ENCODE measurements at regions not wholly inside any gene's neighbourhood (a gene's known extent, or its start where the extent isn't known, plus 50 kb on each side); places are given as distances from the start of the nearest gene placed in this dataset.
"Not testable (repeated sequence)": the region's sequence is repeated elsewhere in the genome, so short reads cannot be mapped to it uniquely, and the experiment has no call there.

GRCh38 chr2:211014376-211014775 is 458.0 kb downstream of the CPS1 start:
- ChIA-PET POLR2A (no interaction called here), CTCF (interaction anchor here (1.0 kb wide), 1 partner anchor 21 kb away, joined by 4 read pairs; no protein-coding TSS in a partner anchor)
- TF ChIP-seq L3MBTL2 (conservative IDR thresholded peaks at IDR 0.05) (no peak), SP1 (IDR thresholded peaks at IDR 0.05) (no peak), ELF4 (IDR thresholded peaks at IDR 0.05) (no peak), FOXA1 (IDR thresholded peaks at IDR 0.05) (no peak), NFRKB (IDR thresholded peaks at IDR 0.05) (no peak), CTBP1 (IDR thresholded peaks at IDR 0.05; ENCODE audit: borderline replicate concordance) (no peak)

GRCh38 chr2:211014906-211015305 is 458.5 kb downstream of the CPS1 start:
- no peak for DNase-seq (ENCODE audit: extremely low spot score)
- no peak for TF ChIP-seq SP1 (IDR thresholded peaks at IDR 0.05)
- no peak for TF ChIP-seq ARNT (IDR thresholded peaks at IDR 0.05)
- no peak for TF ChIP-seq BHLHE40 (IDR thresholded peaks at IDR 0.05; ENCODE audit: borderline replicate concordance)
- POLR2A ChIA-PET = no interaction called here
- CTCF ChIA-PET = interaction anchor here (1.0 kb wide), 1 partner anchor 20 kb away, joined by 4 read pairs; no protein-coding TSS in a partner anchor

More at GRCh38 chr2:211014376-211014775, 458.0 kb downstream of the CPS1 start:
- no peak for DNase-seq (ENCODE audit: extremely low spot score)

GRCh38 chr2:211025089-211025488 is 468.7 kb downstream of the CPS1 start:
- CTCF ChIA-PET; POLR2A ChIA-PET; DNase-seq (ENCODE audit: extremely low spot score): not testable (repeated sequence)

DNA sequence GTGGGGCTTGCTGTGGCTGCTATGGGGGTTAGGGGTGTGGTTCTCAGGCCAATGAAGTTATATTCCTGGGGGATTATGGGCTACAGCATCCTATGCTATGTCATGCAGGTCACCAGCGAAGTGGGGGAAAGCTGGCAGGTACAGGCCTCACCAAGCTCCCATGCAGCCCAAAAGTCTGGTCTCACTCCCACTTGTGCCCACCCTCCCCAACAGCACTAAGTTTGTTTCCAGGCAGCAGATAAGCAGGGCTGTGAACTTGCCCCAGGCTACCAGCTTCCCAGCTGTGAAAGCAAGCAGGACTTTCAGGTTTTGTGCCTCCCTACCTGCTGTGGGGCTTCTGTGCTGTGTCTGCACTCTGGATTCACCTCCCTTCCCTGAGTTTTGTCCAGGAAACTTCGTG is 469.7 kb downstream of the CPS1 start:
- DNase-seq (ENCODE audit: extremely low spot score) = no peak
- POLR2A ChIA-PET = no interaction called here
- CTCF ChIA-PET = no interaction called here
- TF ChIP-seq SUZ12 (IDR thresholded peaks at IDR 0.05) (no peak), FOXM1 (IDR thresholded peaks at IDR 0.05; ENCODE audit: borderline replicate concordance) (no peak), FOXK2 (IDR thresholded peaks at IDR 0.05) (no peak)

DNA sequence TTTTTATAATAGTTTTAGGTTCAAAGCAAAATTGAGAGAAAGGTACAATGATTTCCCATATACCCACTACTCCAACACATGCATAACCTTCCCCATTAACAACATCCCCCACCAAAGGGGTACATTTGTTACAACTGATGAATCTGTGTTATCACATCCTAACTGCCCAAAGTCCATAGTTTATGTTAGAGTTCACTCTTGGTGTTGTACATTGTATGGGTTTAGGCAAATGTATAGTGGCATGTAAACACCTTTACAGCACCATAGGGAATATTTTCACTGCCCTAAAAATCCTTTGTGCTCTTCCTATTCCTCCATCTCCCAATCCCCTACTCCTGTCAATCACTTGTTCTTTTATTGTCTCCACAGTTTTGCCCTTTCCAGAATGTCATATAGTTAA is 471.6 kb downstream of the CPS1 start:
- ChIA-PET POLR2A (no interaction called here), CTCF (no interaction called here)
- DNase-seq (ENCODE audit: extremely low spot score) = no peak
- TF ChIP-seq CTBP1 (IDR thresholded peaks at IDR 0.05; ENCODE audit: borderline replicate concordance) (no peak), ARNT (IDR thresholded peaks at IDR 0.05) (no peak), PKNOX1 (IDR thresholded peaks at IDR 0.05) (no peak), SP1 (IDR thresholded peaks at IDR 0.05) (no peak)

GRCh38 chr2:211033765-211034164 is 477.4 kb downstream of the CPS1 start:
- TF ChIP-seq BHLHE40 (IDR thresholded peaks at IDR 0.05; ENCODE audit: borderline replicate concordance) (no peak), SUZ12 (IDR thresholded peaks at IDR 0.05) (no peak), ZNF384 (IDR thresholded peaks at IDR 0.05) (no peak), TARDBP (IDR thresholded peaks at IDR 0.05) (no peak), PKNOX1 (IDR thresholded peaks at IDR 0.05) (no peak), ELF4 (IDR thresholded peaks at IDR 0.05) (no peak), LEF1 (IDR thresholded peaks at IDR 0.05; ENCODE audit: borderline replicate concordance) (no peak), SP1 (IDR thresholded peaks at IDR 0.05) (no peak)
- ChIA-PET CTCF (no interaction called here), POLR2A (no interaction called here)
- DNase-seq (ENCODE audit: extremely low spot score) = peak; percentile 11

GRCh38 chr2:211035548-211036185 is 479.3 kb downstream of the CPS1 start:
- DNase-seq (ENCODE audit: extremely low spot score) = peak; percentile 7
- TF ChIP-seq SP1 (IDR thresholded peaks at IDR 0.05) = no peak
- no peak for TF ChIP-seq ARNT (IDR thresholded peaks at IDR 0.05)
- TF ChIP-seq L3MBTL2 (conservative IDR thresholded peaks at IDR 0.05) = no peak
- TF ChIP-seq FOXM1 (IDR thresholded peaks at IDR 0.05; ENCODE audit: borderline replicate concordance) = no peak
- TF ChIP-seq ELF4 (IDR thresholded peaks at IDR 0.05) = no peak
- no peak for TF ChIP-seq LEF1 (IDR thresholded peaks at IDR 0.05; ENCODE audit: borderline replicate concordance)
- TF ChIP-seq HDGF (IDR thresholded peaks at IDR 0.05; ENCODE audit: borderline replicate concordance) = no peak
- no peak for TF ChIP-seq SUZ12 (IDR thresholded peaks at IDR 0.05)
- TF ChIP-seq PKNOX1 (IDR thresholded peaks at IDR 0.05) = no peak
- no peak for TF ChIP-seq CTBP1 (IDR thresholded peaks at IDR 0.05; ENCODE audit: borderline replicate concordance)
- TF ChIP-seq FOXK2 (IDR thresholded peaks at IDR 0.05) = no peak
- CTCF ChIA-PET = interaction anchor here (0.6 to 1.0 kb wide), 5 partner anchors 12 to 1624 kb away, joined by 3 to 4 read pairs (median 3); no protein-coding TSS in a partner anchor
- POLR2A ChIA-PET = no interaction called here

DNA sequence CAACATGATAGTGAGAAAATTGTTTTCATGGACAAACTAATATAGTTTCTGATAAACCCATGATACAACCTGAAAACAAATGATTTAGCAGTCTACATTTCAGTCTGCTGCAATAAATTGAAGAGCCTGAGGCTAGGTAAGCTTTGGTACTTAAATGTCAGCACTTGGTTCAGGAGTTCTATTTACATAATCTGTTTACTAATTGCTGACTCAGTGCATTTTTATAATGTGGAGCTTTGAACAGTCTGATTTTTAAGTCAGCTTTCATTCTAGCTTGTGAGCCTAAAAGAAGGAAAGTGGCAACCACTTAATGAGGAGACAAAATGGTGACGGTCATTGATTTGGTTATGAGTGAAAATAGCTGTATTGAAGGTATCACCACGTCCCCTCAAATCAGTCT is 488.6 kb downstream of the CPS1 start:
- no peak for TF ChIP-seq SUZ12 (IDR thresholded peaks at IDR 0.05)
- TF ChIP-seq HDGF (IDR thresholded peaks at IDR 0.05; ENCODE audit: borderline replicate concordance) = no peak
- no peak for TF ChIP-seq FOXM1 (IDR thresholded peaks at IDR 0.05; ENCODE audit: borderline replicate concordance)
- no peak for TF ChIP-seq LEF1 (IDR thresholded peaks at IDR 0.05; ENCODE audit: borderline replicate concordance)
- TF ChIP-seq PKNOX1 (IDR thresholded peaks at IDR 0.05) = no peak
- no peak for TF ChIP-seq TARDBP (IDR thresholded peaks at IDR 0.05)
- no peak for TF ChIP-seq NFRKB (IDR thresholded peaks at IDR 0.05)
- TF ChIP-seq FOXK2 (IDR thresholded peaks at IDR 0.05) = no peak
- no peak for TF ChIP-seq L3MBTL2 (conservative IDR thresholded peaks at IDR 0.05)
- no peak for TF ChIP-seq ZNF384 (IDR thresholded peaks at IDR 0.05)
- TF ChIP-seq ELF4 (IDR thresholded peaks at IDR 0.05) = no peak
- POLR2A ChIA-PET = no interaction called here
- DNase-seq (ENCODE audit: extremely low spot score) = no peak
- CTCF ChIA-PET = no interaction called here
